ENCODE measurements at regions not wholly inside any gene's neighbourhood (a gene's known extent, or its start where the extent isn't known, plus 50 kb on each side); places are given as distances from the start of the nearest gene placed in this dataset.

DNA sequence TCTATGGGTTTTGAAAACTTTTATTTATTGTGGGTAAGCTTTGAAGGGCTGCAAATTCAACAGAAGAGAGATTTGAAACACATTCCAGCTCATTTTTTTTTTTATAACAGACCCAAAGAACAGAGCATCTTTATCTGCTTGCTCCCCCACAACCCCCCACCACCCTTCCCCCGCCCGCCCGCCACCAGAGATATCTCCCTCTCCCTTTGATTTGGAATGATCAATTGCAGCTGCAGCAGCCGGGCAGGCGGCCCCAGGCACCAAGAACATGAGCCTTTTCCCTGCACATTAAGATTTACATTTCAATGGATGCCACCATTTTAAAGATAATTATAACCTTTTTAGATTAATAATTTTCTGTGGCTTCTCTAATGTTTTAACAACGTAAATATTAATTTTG lies 510.9 kb downstream of the ZNF608 start:
- TF ChIP-seq, protein P1, sequence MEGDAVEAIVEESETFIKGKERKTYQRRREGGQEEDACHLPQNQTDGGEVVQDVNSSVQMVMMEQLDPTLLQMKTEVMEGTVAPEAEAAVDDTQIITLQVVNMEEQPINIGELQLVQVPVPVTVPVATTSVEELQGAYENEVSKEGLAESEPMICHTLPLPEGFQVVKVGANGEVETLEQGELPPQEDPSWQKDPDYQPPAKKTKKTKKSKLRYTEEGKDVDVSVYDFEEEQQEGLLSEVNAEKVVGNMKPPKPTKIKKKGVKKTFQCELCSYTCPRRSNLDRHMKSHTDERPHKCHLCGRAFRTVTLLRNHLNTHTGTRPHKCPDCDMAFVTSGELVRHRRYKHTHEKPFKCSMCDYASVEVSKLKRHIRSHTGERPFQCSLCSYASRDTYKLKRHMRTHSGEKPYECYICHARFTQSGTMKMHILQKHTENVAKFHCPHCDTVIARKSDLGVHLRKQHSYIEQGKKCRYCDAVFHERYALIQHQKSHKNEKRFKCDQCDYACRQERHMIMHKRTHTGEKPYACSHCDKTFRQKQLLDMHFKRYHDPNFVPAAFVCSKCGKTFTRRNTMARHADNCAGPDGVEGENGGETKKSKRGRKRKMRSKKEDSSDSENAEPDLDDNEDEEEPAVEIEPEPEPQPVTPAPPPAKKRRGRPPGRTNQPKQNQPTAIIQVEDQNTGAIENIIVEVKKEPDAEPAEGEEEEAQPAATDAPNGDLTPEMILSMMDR (IDR thresholded peaks at IDR 0.05), result no peak
- TF ChIP-seq POLR2A (IDR thresholded peaks at IDR 0.05), result no peak
